ENCODE measurements at regions not wholly inside any gene's neighbourhood (a gene's known extent, or its start where the extent isn't known, plus 50 kb on each side); places are given as distances from the start of the nearest gene placed in this dataset.

DNA sequence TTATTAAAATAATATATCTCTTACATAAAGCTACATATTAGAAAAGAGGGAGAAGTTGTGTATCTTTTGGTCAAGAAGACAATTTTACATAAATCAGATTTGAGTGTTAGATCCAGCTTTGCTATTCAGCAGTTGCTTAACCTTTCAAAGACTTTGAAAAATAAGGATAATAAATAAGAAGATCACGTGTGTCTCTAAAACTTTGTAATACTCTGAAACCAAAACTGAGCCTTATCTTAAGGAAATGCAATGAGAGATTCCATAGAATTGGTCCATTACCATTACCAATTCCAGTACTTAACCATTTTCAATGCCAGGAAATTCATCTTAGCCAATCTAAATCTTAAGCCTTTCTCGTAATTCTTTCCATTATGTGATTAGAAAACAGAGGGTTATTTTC, 89.2 kb upstream of the COL5A2 start:
- no peaks in the 10 kb centered on the region for H3K4me1 ChIP-seq (ENCODE audit: insufficient read depth, low read length)
- Mint-ChIP-seq H3K27ac (no peak overlapping the region), H3K36me3 (ENCODE audit: low read depth) (no peaks in the 10 kb centered on the region), H3K27me3 (no peaks in the 10 kb centered on the region), H3K4me1 (ENCODE audit: low read depth) (no peaks in the 10 kb centered on the region), H3K4me3 (no peak overlapping the region), H3K9me3 (peaks cover 5% of the 10 kb centered on the region)
- no peak overlapping the region for H3K27ac ChIP-seq (ENCODE audit: low read depth in 1 of 2, low read length in 2 of 2)
- H3K4me3 ChIP-seq (ENCODE audit: low read length) = no peak overlapping the region
- H3K27me3 ChIP-seq (ENCODE audit: control insufficient read depth in 1 of 2, insufficient read depth in 2 of 2, low read length in 2 of 2) = no peaks in the 10 kb centered on the region
- POLR2A ChIA-PET = no interaction called here
- intact Hi-C loops (cut with DNase I, micrococcal nuclease) = no loop called here
- DNase-seq (no peak), ATAC-seq (ENCODE audit: poor library complexity) (no peak)
- H3K9me3 ChIP-seq (ENCODE audit: control insufficient read depth in 1 of 2, insufficient read depth in 1 of 2, low read length in 2 of 2) = no peaks in the 10 kb centered on the region
- TF ChIP-seq, protein P1, sequence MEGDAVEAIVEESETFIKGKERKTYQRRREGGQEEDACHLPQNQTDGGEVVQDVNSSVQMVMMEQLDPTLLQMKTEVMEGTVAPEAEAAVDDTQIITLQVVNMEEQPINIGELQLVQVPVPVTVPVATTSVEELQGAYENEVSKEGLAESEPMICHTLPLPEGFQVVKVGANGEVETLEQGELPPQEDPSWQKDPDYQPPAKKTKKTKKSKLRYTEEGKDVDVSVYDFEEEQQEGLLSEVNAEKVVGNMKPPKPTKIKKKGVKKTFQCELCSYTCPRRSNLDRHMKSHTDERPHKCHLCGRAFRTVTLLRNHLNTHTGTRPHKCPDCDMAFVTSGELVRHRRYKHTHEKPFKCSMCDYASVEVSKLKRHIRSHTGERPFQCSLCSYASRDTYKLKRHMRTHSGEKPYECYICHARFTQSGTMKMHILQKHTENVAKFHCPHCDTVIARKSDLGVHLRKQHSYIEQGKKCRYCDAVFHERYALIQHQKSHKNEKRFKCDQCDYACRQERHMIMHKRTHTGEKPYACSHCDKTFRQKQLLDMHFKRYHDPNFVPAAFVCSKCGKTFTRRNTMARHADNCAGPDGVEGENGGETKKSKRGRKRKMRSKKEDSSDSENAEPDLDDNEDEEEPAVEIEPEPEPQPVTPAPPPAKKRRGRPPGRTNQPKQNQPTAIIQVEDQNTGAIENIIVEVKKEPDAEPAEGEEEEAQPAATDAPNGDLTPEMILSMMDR (IDR thresholded peaks at IDR 0.05) = no peak
- no peaks in the 10 kb centered on the region for H3K36me3 ChIP-seq (ENCODE audit: insufficient read depth, low read length)
- CTCF ChIA-PET = no interaction called here

DNA sequence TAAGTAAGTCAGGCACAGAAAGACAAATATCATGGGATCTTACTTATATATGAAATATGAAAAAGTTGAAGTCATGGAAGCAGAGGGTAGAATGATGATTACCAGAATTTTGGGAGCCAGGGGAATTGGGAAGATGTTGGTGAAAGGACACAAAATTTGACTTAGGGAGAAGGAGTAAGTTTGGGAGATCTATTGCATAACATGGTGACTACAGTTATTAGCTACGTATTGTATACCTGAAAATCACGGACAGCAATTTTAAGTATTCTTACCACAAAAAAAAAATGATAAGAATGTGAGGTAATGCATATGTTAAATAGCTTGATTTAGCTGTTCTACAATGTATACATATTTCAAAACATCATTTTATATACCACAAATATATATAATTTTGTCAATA, 94.2 kb upstream of the COL5A2 start:
- H3K36me3 Mint-ChIP-seq (ENCODE audit: low read depth) = no peaks in the 10 kb centered on the region

DNA sequence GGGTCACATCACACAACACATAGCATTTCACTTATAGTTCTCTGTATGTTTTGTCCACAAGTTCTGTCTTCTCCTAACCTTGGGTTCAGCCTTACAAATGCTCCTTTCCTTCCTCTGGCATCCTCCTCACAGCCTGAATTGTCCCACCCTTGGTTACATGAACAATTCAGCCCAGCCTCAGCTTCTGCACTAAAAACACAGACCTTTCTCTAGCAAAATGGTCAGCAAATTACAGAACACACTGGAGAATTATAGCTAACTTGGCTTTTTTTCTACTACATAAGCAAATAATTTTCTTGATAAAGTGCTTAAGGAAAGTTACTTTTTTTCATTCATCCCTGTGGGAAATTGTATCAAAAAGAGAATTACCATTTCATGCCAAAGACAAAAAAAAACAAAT, 94.8 kb upstream of the COL5A2 start:
- Mint-ChIP-seq H3K4me1 (ENCODE audit: low read depth) (no peaks in the 10 kb centered on the region), H3K27ac (no peak overlapping the region), H3K9me3 (peaks cover 3% of the 10 kb centered on the region), H3K4me3 (no peak overlapping the region), H3K36me3 (ENCODE audit: low read depth) (no peaks in the 10 kb centered on the region), H3K27me3 (no peaks in the 10 kb centered on the region)
- POLR2A ChIA-PET = no interaction called here
- intact Hi-C loops (cut with DNase I, micrococcal nuclease) = no loop called here
- TF ChIP-seq, protein P1 (IDR thresholded peaks at IDR 0.05) = no peak
- Histone ChIP-seq H3K36me3 (ENCODE audit: insufficient read depth, low read length) (no peaks in the 10 kb centered on the region), H3K27ac (ENCODE audit: low read depth in 1 of 2, low read length in 2 of 2) (no peak overlapping the region), H3K4me3 (ENCODE audit: low read length) (no peak overlapping the region), H3K4me1 (ENCODE audit: insufficient read depth, low read length) (no peaks in the 10 kb centered on the region), H3K27me3 (ENCODE audit: control insufficient read depth in 1 of 2, insufficient read depth in 2 of 2, low read length in 2 of 2) (no peaks in the 10 kb centered on the region), H3K9me3 (ENCODE audit: control insufficient read depth in 1 of 2, insufficient read depth in 1 of 2, low read length in 2 of 2) (no peaks in the 10 kb centered on the region)
- CTCF ChIA-PET = no interaction called here
- no peak for DNase-seq
- no peak for ATAC-seq (ENCODE audit: poor library complexity)

More for the DNA sequence above, 94.2 kb upstream of the COL5A2 start:
- no peak overlapping the region for H3K4me3 ChIP-seq (ENCODE audit: low read length)
- Mint-ChIP-seq H3K4me1 (ENCODE audit: low read depth) (no peaks in the 10 kb centered on the region), H3K27me3 (no peaks in the 10 kb centered on the region), H3K27ac (no peak overlapping the region), H3K4me3 (no peak overlapping the region), H3K9me3 (peaks cover 3% of the 10 kb centered on the region)
- DNase-seq (no peak), ATAC-seq (ENCODE audit: poor library complexity) (no peak)
- no peaks in the 10 kb centered on the region for H3K4me1 ChIP-seq (ENCODE audit: insufficient read depth, low read length)
- TF ChIP-seq, protein P1 (IDR thresholded peaks at IDR 0.05) = no peak
- intact Hi-C loops (cut with DNase I, micrococcal nuclease) = no loop called here
- no peak overlapping the region for H3K27ac ChIP-seq (ENCODE audit: low read depth in 1 of 2, low read length in 2 of 2)
- no peaks in the 10 kb centered on the region for H3K27me3 ChIP-seq (ENCODE audit: control insufficient read depth in 1 of 2, insufficient read depth in 2 of 2, low read length in 2 of 2)
- no peaks in the 10 kb centered on the region for H3K36me3 ChIP-seq (ENCODE audit: insufficient read depth, low read length)
- ChIA-PET CTCF (no interaction called here), POLR2A (no interaction called here)
- no peaks in the 10 kb centered on the region for H3K9me3 ChIP-seq (ENCODE audit: control insufficient read depth in 1 of 2, insufficient read depth in 1 of 2, low read length in 2 of 2)

Data from CD4-positive, alpha-beta T cell (primary cell).